Hematopoietic multipotent progenitor cell treated with erythropoietin and hydrocortisone succinate and interleukin-3 and kit ligand, for 8 days (in vitro differentiated cells): ENCODE measurements at regions not wholly inside any gene's neighbourhood (a gene's known extent, or its start where the extent isn't known, plus 50 kb on each side); places are given as distances from the start of the nearest gene placed in this dataset.

ENCODE experiments used
- DNase-seq: peaks from one replicate; pipeline ENCODE4 v3.0.0-alpha.2; 2015

DNA sequence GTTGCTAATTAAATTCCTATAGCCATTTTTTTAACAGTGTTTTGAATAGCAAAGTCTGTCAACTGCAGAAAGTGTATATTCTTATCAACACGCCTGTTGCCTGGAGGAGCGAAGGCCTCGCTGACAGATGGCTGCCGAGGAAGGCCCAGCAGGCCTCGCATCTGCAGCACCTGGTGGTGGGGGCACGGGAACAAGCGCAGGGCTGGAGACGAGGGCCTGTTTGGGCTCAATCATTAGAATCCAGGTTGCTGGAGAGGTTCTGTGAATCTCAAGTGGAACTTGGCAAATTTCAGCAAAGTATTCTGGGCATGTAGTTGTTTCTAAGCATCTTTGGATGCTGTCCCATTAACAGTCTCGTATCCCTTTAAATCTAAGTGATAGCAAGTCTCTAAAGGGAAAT lies 66.1 kb upstream of the FAM204A start:
- DNase-seq, result no peak

DNA sequence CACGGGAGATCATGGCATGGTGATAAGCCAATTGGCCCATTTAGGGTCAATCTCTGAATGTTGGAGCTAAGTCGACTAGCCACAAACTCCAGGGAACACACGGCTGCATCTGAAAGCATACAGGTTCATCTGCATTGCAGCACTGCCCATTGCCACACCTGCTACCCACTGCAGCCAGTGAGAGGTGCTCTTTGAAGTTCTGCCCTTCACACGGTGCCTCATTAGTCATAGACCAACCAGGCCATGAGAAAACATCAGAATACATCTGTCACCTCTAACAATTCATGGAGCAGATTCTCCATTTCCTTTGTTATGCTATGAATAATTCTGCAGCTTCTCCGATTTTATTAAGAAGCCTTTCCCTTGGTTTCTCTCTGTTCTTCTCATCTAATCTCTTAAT lies 65.7 kb upstream of the FAM204A start:
- DNase-seq, result no peak

DNA sequence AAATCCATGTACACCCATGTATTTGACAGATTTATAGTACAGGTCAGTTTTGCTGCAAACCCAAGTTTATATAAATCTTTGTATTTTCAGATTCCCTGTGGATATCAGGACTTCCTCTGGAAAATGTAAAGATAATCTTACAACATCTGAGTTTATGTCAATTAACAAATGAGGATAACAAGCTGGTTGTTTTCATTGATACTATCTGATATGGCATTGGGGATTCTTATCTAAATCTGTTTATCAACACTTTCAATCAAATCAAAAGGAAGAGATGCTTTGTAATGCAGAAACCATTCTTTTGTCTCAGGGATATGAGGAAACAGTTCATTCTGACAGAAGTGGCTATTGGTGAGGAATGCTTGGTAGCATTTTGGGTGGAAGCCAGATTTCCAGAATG lies 64.9 kb upstream of the FAM204A start:
- DNase-seq, result no peak

DNA sequence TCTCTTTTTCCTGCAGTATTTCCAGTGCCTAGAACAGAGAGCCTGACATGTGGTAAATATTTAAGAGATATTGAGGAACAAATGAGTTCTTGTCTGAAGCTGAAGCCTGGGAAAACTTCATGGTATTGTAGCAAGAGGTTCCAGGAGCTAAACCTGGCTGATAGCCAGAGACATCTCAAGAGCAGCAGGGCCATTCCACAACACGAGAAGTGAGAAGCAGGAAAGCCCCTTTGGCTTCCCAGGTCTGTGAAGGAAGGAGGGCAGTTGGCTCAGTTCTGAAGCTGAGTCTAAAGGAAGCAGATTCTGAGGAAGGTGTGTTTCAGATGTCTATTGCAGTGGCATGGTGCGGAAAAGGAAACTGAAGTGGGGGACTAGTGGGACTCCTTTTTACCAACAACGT lies 63.8 kb upstream of the FAM204A start:
- DNase-seq, result no peak

DNA sequence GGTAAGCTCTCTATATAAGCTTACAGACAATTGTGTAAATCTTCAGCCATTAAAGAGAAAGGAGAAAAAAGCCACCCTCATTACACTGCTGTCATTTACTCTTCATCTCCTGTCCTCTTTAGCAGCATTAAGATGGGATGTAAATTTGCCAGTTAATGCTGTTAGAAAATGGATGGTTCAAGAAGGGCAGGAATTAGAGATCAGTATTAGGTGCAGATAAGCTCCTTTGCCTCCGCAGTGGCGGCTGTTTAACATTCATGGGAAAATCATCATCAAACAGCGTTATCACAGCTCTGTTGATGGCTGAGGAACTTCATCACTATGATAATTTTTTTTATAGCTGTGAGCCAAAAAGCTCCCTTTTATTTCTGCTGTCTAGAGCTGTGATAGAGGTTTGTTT lies 61.8 kb upstream of the FAM204A start:
- no peak for DNase-seq

DNA sequence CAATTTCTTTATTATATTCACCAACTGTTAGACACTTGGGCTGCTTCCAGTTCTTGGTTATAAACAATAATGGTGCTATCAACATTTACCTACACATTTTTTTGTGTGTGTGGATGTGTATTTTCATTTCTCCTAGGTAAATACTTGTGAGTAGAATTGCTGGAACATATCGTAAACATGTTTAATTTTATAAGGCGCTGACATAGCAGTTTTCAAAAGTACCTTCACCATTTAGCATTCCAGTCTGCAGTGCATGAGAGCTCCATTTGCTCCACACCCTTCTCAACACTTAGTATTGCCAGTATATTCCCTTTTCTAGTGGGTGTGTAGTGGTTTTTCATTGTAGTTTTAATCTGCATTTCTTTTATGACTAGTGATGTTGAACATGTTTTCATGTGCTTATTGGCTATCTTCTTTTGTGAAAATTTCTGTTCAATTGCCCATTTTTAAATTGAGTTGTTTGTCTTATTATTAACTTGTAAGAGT lies 59.6 kb upstream of the FAM204A start:
- DNase-seq, result no peak

DNA sequence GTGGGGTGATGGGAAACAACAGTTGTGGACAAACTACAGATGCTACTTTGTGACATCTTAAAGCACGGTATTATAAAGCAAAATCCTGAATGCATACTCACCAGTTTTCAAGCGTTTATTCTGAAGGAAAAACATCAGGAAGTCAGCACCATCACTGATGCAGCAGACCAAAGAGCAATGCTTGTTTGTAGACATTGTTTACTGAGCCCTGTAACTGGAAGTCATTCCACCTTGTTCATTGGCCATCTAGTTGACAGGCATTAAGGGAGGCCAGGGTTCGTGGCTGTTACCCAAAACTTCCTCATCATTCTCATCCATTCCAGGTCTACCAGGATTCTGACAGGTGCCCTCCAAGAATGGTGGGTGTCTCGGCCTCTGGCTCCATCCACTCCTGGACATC lies 55.3 kb upstream of the FAM204A start:
- no peak for DNase-seq

DNA sequence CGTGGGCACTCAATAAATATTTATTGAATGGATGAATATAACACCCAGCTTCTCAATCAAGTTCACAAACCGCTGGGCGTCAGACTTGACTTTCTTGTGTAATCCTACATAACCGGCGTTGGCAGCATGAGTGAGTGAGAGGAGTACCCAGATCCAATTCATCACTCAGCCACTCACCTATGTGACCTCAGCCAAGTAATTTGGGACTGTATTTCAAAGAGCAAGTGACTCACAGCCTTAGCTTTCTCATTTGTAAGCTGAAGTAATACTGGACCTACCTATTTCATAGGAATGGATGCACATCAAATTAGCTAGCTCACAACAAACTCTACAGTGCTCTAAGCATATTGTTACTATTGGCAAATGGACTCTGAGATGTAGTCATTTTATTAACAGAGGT lies 53.8 kb upstream of the FAM204A start:
- no peak for DNase-seq

DNA sequence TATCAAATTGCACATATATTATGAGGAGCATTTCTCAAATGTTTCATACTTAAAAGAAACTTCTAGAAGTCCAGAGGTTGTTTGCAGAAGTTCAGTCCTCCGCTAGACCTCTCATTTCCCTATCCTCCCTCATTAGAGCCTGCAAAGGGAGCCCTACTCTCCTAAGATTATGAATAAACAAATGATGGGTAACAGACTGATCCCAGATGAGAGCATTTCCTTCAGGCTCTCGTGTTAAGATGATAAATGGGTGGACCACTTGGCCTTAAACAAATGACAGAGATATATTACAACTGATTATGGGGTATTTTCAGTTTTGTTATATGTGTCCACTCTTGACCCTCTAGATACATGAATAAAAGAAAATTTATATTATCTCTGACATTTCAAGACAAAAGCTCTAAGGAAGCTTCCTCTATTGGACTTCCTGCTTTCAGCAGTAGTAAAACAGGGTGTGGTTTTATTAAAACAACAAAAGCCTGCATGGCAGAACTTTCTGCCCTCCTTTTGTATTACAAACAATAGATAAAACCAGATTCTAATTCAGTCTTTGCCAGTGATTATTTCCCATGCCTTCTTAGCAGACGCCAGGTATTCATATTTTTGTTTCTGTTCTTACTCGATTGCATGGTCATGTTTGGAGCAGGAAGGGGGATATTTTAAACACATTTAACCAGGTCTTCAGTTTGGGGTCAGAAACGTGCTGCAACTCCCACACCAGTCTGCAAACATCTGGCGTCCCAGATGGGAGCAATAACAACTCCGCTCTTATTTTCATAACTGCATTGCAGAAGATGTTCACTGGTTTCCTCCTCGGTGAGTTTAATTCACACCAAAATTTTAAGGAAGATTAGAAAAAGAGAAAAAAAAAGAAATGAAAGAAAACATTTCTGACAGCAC lies 52.4 kb upstream of the FAM204A start:
- no peak for DNase-seq

DNA sequence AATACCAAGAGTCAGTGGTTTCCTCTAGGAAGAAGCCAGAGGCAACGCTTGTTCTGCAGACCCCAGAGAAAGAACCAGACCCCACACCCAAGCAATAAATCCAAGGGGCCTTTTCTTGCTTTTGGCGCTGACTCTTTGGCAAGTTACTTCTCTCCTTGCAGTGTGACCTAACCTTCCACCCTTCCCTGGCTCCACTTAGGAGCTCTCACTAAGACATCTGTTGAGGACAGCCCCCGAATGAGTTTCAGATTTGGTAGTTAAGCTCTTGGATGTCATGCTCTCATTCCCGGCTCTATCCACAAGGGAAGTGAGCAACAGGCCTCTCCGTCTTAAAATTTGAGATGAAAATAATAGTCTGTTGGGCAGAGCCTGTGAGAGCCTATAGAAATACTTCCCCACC lies 50.6 kb upstream of the FAM204A start:
- DNase-seq, result no peak
